ENCODE measurements at regions not wholly inside any gene's neighbourhood (a gene's known extent, or its start where the extent isn't known, plus 50 kb on each side); places are given as distances from the start of the nearest gene placed in this dataset.

- TF ChIP-seq EZH2 (IDR thresholded peaks at IDR 0.05; ENCODE audit: borderline replicate concordance, low read length): no peak
- no peak for TF ChIP-seq CTCF (IDR thresholded peaks at IDR 0.05; ENCODE audit: low read length)
These were observed 151.9 kb upstream of the CNTN3 start for GRCh38 chr3:74766405-74766804.

Data from OCI-LY1 (cell line).